ENCODE measurements at regions not wholly inside any gene's neighbourhood (a gene's known extent, or its start where the extent isn't known, plus 50 kb on each side); places are given as distances from the start of the nearest gene placed in this dataset.

GRCh38 chr3:459311-459670, 262.7 kb downstream of the CHL1 start:
- H3K9me3 Mint-ChIP-seq, result no peaks in the 10 kb centered on the region
- H3K27ac Mint-ChIP-seq, result no peak overlapping the region
- no peak for ATAC-seq (replicated peaks)
- H3K27me3 Mint-ChIP-seq, result no peaks in the 10 kb centered on the region
- no peak overlapping the region for H3K4me3 Mint-ChIP-seq
- H3K4me1 Mint-ChIP-seq, result no peaks in the 10 kb centered on the region
- no peaks in the 10 kb centered on the region for H3K36me3 Mint-ChIP-seq
- no peak for DNase-seq

DNA sequence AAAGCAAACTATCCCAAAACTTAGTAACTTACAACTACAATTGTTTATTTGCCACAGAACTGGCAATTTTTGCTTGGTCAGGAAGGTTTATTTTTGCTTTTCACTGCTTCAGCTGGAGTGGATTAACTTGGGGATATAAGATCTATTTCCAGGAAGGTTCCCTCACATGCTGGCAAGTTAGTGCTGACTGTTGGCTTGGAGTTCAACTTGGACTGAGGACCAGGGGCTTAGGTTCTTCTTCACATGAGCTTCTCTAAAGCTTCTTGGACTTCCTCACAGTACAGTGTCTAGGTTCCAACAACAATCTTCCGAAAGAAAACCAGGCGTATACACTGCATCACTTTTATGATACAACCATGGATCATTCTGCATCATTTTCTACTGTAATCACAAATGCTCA, 264.4 kb downstream of the CHL1 start:
- ATAC-seq (replicated peaks) (no peak), DNase-seq (no peak)
- Mint-ChIP-seq H3K4me1 (no peaks in the 10 kb centered on the region), H3K27me3 (no peaks in the 10 kb centered on the region), H3K9me3 (no peaks in the 10 kb centered on the region), H3K36me3 (no peaks in the 10 kb centered on the region), H3K27ac (no peak overlapping the region), H3K4me3 (no peak overlapping the region)

DNA sequence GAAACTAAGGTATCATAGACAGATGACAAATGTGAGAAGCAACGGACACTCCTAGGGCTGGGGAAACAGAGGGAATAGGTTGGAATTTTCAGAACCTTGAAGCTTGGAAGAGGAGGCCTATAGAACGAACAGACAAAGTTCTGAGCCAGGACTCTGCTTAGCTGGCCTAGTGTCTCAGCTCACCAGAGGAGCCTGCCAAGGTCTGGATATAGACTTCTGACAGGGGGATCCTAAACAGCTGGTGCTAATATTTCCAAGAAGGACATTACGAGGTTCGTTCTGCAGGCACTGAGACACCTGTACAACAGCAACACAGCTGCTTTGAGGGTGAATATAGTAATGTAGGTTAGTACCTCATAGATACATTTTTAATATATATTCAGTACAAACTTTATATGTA, 266.3 kb downstream of the CHL1 start:
- H3K27me3 Mint-ChIP-seq, result no peaks in the 10 kb centered on the region

DNA sequence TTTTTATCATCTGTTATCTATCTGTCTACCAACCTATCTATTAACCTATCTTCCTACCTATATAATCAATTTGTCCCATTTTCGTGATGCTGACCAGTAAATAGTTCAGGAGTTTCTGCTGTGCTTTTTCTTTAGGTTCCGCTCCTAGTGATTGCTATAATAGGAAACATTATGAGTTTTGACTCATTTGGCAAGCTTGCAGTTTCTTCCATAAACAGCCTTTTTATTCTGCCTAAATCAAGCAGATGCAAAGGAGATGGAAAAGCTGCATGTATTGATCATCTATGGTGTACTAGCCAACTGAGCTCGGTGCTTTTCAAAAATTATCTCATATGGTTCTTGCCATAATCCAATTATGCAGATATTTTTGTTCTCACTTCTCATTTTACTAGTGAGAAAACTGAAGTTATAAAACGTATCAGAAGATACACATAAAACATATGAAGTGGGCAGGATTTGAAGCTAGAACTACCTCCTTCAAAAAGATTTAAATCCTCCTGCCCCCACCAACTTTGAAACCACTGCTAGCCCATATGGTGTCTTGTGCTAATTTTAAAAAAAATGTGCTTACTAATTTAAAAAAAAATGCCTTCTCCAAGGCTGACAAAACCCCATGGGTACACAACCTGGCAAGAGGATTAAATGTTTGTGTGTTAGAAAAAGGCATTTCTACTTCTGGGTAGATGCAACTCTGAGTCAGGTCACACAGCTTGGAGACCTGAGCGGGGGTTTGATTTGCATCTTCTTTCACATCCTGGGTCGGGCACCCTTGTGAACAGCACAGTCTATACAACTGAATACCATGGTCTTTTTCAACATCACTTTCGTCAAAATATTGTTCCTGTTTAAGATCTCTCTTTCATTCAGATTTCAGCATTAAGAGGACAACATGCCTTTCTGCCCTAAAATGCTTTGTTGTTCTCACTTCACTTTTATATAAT, 267.0 kb downstream of the CHL1 start:
- Mint-ChIP-seq H3K36me3 (no peaks in the 10 kb centered on the region), H3K4me3 (no peak overlapping the region), H3K27ac (no peak overlapping the region), H3K9me3 (no peaks in the 10 kb centered on the region), H3K4me1 (no peaks in the 10 kb centered on the region), H3K27me3 (no peaks in the 10 kb centered on the region)
- DNase-seq (no peak), ATAC-seq (replicated peaks) (peak; percentile 60 to 73)

More for the DNA sequence above, 266.3 kb downstream of the CHL1 start:
- H3K4me3 Mint-ChIP-seq, result no peak overlapping the region
- no peaks in the 10 kb centered on the region for H3K4me1 Mint-ChIP-seq
- no peak for DNase-seq
- no peak for ATAC-seq (replicated peaks)
- no peaks in the 10 kb centered on the region for H3K9me3 Mint-ChIP-seq
- no peak overlapping the region for H3K27ac Mint-ChIP-seq
- no peaks in the 10 kb centered on the region for H3K36me3 Mint-ChIP-seq

DNA sequence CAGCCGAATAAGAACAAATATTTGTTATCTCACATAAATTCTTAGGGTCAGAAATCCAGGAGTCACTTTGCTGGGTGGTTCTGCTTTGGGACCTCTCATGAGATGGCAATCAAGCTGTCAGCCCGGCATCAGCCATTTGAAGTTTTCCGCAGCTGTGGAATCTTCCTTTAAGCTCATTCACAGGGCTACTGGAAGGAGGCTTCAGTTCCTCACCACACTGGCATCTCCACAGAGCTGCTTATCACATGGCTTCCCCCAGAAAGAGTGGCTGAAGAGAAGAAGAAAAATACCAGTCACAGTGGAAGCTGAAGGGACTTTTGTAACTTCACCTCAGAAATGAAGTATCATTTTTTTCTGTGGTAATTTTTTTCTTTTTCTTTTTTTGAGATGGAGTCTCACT, 267.7 kb downstream of the CHL1 start:
- Mint-ChIP-seq H3K4me3 (no peak overlapping the region), H3K36me3 (no peaks in the 10 kb centered on the region), H3K4me1 (no peaks in the 10 kb centered on the region), H3K27ac (no peak overlapping the region), H3K27me3 (no peaks in the 10 kb centered on the region), H3K9me3 (no peaks in the 10 kb centered on the region)
- peak in 1 of 2 donors; percentile 29 for ATAC-seq (replicated peaks)
- no peak for DNase-seq

DNA sequence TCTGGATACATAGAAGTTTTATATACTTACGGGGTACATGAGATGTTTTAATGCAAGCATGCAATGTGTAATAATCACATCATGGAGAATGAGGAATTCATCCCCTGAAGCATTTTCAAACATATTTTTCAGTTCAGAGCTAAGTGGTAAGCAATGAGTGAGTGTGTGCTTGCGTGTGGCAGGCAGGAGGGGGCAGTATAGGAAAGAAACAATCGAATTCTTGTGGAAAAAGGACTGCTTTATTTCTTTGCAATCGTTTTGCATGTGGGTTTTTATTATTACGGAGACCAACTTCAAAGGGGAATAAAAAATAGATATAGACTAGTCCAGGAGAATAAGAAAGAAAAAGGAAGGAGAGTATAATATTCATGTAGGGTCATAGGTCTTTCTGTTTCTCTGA, 271.6 kb downstream of the CHL1 start:
- Mint-ChIP-seq H3K27me3 (no peaks in the 10 kb centered on the region), H3K27ac (no peak overlapping the region), H3K4me3 (no peak overlapping the region), H3K36me3 (no peaks in the 10 kb centered on the region), H3K4me1 (no peaks in the 10 kb centered on the region), H3K9me3 (peaks cover 0 to 6% of the 10 kb centered on the region in 2 donors)
- DNase-seq (no peak), ATAC-seq (replicated peaks) (no peak)

DNA sequence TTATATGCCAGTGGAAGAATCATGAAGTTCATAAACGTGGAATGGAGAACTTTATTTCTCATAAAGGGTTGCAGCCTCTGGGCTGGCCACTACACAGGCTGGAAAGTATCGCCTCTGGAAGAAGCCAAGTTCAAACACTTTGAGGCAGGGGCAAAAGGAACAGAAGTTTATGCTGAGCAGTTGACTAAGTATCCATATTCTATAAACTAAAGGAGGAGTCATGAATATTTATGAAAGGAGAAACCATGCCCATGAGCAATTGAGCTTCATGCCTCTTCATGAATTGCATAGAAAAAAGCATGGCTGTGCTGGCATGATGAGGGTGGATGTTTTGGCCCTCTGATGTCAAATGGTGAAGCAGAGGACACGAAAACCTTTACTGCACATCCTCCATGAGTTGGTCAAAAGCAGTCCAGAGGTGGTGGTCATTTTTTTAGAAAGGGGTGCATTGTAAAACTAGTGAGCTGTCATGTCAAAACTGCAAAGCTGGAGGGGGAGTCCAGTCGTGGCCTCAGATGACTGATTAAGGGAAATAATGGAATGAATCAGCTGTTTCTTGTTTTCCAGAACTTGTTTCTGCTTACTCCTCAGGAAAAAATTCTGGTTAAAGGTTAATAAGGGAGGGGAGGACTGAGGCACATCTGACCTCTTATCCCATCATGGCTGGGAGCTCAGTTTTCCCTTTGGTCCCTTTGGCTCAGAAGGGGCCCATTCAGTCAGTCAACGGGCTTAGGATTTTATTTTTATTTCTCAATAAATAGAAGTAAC, 276.7 kb downstream of the CHL1 start:
- peaks cover 5 to 10% of the 10 kb centered on the region in 2 donors for H3K9me3 Mint-ChIP-seq
- H3K27me3 Mint-ChIP-seq, result no peaks in the 10 kb centered on the region

GRCh38 chr3:474828-475227, 278.3 kb downstream of the CHL1 start:
- DNase-seq, result no peak
- H3K4me3 Mint-ChIP-seq, result no peak overlapping the region
- H3K9me3 Mint-ChIP-seq, result peaks cover 13 to 23% of the 10 kb centered on the region in 2 donors
- H3K27me3 Mint-ChIP-seq, result no peaks in the 10 kb centered on the region
- no peaks in the 10 kb centered on the region for H3K36me3 Mint-ChIP-seq
- no peak overlapping the region for H3K27ac Mint-ChIP-seq
- no peaks in the 10 kb centered on the region for H3K4me1 Mint-ChIP-seq
- no peak for ATAC-seq (replicated peaks)

More for the DNA sequence above, 276.7 kb downstream of the CHL1 start:
- H3K4me1 Mint-ChIP-seq, result no peaks in the 10 kb centered on the region
- no peak overlapping the region for H3K4me3 Mint-ChIP-seq
- ATAC-seq (replicated peaks), result no peak
- H3K36me3 Mint-ChIP-seq, result no peaks in the 10 kb centered on the region
- no peak for DNase-seq
- H3K27ac Mint-ChIP-seq, result no peak overlapping the region

DNA sequence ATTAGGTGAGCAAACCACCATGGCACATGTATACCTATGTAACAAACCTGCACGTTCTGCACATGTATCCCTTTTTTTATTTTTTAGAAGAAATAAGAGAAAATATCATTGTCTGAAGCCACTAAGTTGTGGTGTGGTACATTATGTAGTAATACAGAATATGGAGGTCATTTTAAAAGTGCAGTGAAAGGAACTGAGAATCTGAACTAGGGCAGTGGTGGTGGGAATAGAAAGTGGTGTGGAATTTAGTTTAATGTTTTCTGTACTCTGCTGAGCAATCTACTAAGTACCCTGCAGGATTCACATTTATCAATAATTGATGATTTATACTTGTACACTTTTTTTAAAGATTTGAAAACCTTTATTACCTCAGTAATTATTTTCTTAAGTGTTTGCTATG, 283.5 kb downstream of the CHL1 start:
- no peaks in the 10 kb centered on the region for H3K36me3 Mint-ChIP-seq
- ATAC-seq (replicated peaks), result no peak
- no peak overlapping the region for H3K4me3 Mint-ChIP-seq

GRCh38 chr3:481111-481510, 284.5 kb downstream of the CHL1 start:
- Mint-ChIP-seq H3K9me3 (peaks cover 13 to 17% of the 10 kb centered on the region in 2 donors), H3K36me3 (no peaks in the 10 kb centered on the region), H3K27ac (no peak overlapping the region), H3K27me3 (no peaks in the 10 kb centered on the region), H3K4me3 (no peak overlapping the region), H3K4me1 (no peaks in the 10 kb centered on the region)
- ATAC-seq (replicated peaks) (no peak), DNase-seq (no peak)

More for the DNA sequence above, 283.5 kb downstream of the CHL1 start:
- no peak for DNase-seq
- H3K27ac Mint-ChIP-seq, result no peak overlapping the region
- peaks cover 13 to 17% of the 10 kb centered on the region in 2 donors for H3K9me3 Mint-ChIP-seq
- no peaks in the 10 kb centered on the region for H3K4me1 Mint-ChIP-seq
- no peaks in the 10 kb centered on the region for H3K27me3 Mint-ChIP-seq

DNA sequence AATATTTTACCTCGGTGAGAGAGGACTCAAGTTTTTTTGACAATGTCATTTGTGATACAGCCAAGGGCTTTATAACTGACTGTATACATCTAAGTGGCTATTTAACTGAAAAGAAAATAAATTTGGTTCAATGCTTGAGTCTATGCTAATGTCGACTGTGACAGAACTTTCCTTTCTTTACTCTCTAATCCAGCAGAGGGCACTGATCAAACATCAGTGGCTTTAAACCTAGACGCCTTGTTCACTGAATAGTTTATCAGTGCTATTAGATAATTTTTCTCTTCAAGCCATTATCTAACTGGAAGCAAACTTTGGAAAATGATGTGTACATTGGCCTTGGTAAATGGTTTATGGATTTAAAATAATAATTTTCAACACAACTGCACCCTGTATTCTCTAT, 285.1 kb downstream of the CHL1 start:
- no peak overlapping the region for H3K4me3 Mint-ChIP-seq
- no peak for DNase-seq

DNA sequence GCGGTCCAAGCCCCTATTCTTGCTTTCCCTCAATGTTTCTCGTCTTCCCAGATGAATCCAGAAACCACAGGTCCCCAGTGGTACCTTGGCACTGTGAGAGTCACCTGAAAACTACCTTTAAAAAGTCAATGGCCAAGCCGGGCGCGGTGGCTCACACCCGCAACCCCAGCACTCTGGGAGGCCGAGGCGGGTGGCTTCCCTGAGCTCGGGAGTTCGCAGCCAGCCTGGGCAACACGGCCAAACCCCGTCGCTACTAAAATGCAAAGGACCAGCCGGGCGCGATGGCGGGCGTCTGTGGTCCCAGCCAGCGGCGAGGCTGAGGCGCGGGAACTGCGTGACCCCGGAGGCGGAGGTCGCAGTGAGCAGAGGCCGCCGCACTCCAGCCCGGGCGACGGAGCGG, 285.9 kb downstream of the CHL1 start:
- ATAC-seq (replicated peaks), result no peak
- no peak overlapping the region for H3K4me3 Mint-ChIP-seq
- H3K27ac Mint-ChIP-seq, result no peak overlapping the region
- no peaks in the 10 kb centered on the region for H3K27me3 Mint-ChIP-seq
- H3K4me1 Mint-ChIP-seq, result no peaks in the 10 kb centered on the region
- DNase-seq, result no peak
- peaks cover 13 to 17% of the 10 kb centered on the region in 2 donors for H3K9me3 Mint-ChIP-seq
- no peaks in the 10 kb centered on the region for H3K36me3 Mint-ChIP-seq

More for the DNA sequence above, 285.1 kb downstream of the CHL1 start:
- Mint-ChIP-seq H3K9me3 (peaks cover 13 to 17% of the 10 kb centered on the region in 2 donors), H3K4me1 (no peaks in the 10 kb centered on the region), H3K36me3 (no peaks in the 10 kb centered on the region), H3K27ac (no peak overlapping the region), H3K27me3 (no peaks in the 10 kb centered on the region)
- no peak for ATAC-seq (replicated peaks)

GRCh38 chr3:484341-484740, 287.8 kb downstream of the CHL1 start:
- ATAC-seq (replicated peaks) (no peak), DNase-seq (no peak)
- Mint-ChIP-seq H3K27ac (no peak overlapping the region), H3K27me3 (no peaks in the 10 kb centered on the region), H3K4me1 (no peaks in the 10 kb centered on the region), H3K36me3 (no peaks in the 10 kb centered on the region), H3K9me3 (peaks cover 3% of the 10 kb centered on the region in 2 donors), H3K4me3 (no peak overlapping the region)

GRCh38 chr3:487614-488013, 291.1 kb downstream of the CHL1 start:
- Mint-ChIP-seq H3K27me3 (no peaks in the 10 kb centered on the region), H3K36me3 (no peaks in the 10 kb centered on the region), H3K27ac (no peak overlapping the region), H3K4me3 (no peak overlapping the region), H3K9me3 (no peaks in the 10 kb centered on the region), H3K4me1 (peaks cover 1 to 3% of the 10 kb centered on the region in 2 donors)
- ATAC-seq (replicated peaks) (no peak), DNase-seq (no peak)
